Stimulated activated CD4-positive, alpha-beta T cell treated with anti-CD3 and anti-CD28 coated beads, Interleukin-4, amount 100 ng/mL, for 48 hours (primary cell): ENCODE measurements at regions not wholly inside any gene's neighbourhood (a gene's known extent, or its start where the extent isn't known, plus 50 kb on each side); places are given as distances from the start of the nearest gene placed in this dataset.

Experiments used
- DNase-seq, 2 donors: peaks; one replicate each; pipeline ENCODE4 v3.0.0-alpha.2; 2020; ENCODE audit warnings: low read depth in 2 of 2

GRCh38 chr1:2916706-2917105 lies 104.6 kb upstream of the ACTRT2 start:
- no peak for DNase-seq

GRCh38 chr1:2917284-2917683 lies 104.0 kb upstream of the ACTRT2 start:
- DNase-seq, result no peak

GRCh38 chr1:2918441-2918840 lies 102.8 kb upstream of the ACTRT2 start:
- no peak for DNase-seq

GRCh38 chr1:2919841-2920240 lies 101.4 kb upstream of the ACTRT2 start:
- DNase-seq, result no peak

GRCh38 chr1:2920421-2921015 lies 100.7 kb upstream of the ACTRT2 start:
- no peak for DNase-seq

GRCh38 chr1:2921970-2922686 lies 99.1 kb upstream of the ACTRT2 start:
- peak; percentile 19 to 37 for DNase-seq

GRCh38 chr1:2923351-2923750 lies 97.9 kb upstream of the ACTRT2 start:
- no peak for DNase-seq

- DNase-seq, result no peak
Observed at GRCh38 chr1:2925291-2925690, 96.0 kb upstream of the ACTRT2 start.

GRCh38 chr1:2925918-2926317 lies 95.3 kb upstream of the ACTRT2 start:
- DNase-seq, result no peak

GRCh38 chr1:2926447-2927055 lies 94.7 kb upstream of the ACTRT2 start:
- no peak for DNase-seq

- DNase-seq, result no peak
Observed at GRCh38 chr1:2927393-2928360, 93.6 kb upstream of the ACTRT2 start.

GRCh38 chr1:2928366-2929325 lies 92.6 kb upstream of the ACTRT2 start:
- DNase-seq, result no peak

GRCh38 chr1:2929335-2929734 lies 91.9 kb upstream of the ACTRT2 start:
- no peak for DNase-seq

GRCh38 chr1:2930016-2930815 lies 91.1 kb upstream of the ACTRT2 start:
- no peak for DNase-seq

GRCh38 chr1:2930913-2931723 lies 90.1 kb upstream of the ACTRT2 start:
- no peak for DNase-seq

- no peak for DNase-seq
Observed at GRCh38 chr1:2931724-2932401, 89.4 kb upstream of the ACTRT2 start.

- DNase-seq, result no peak
Observed at GRCh38 chr1:2932671-2933350, 88.5 kb upstream of the ACTRT2 start.
